Activated B cell treated with CpG ODN at 0.5 μM for 24 hours (primary cell): ENCODE measurements at regions not wholly inside any gene's neighbourhood (a gene's known extent, or its start where the extent isn't known, plus 50 kb on each side); places are given as distances from the start of the nearest gene placed in this dataset.

ENCODE experiments used
- ATAC-seq: fragments of 200-7000 bp; cut with Tn5 transposase; one replicate; pipeline ENCODE4 v1.10.0; 2021; ENCODE audit warnings: low read depth, mild to moderate bottlenecking, moderate library complexity
- CTCF ChIA-PET: fragments of 350-600 bp; sonication (Branson Sonifier 250); formaldehyde crosslinking; loops from one replicate; lab custom pipeline; 2021; ENCODE audit warnings: antibody characterized with exemption; lab: Charles Lee
- POLR2A ChIA-PET: fragments of 350-600 bp; sonication (Branson Sonifier 250); formaldehyde crosslinking; loops from one replicate; lab custom pipeline; 2021; ENCODE audit warnings: antibody characterized with exemption; lab: Charles Lee
- DNase-seq: peaks from one replicate; pipeline ENCODE4 v3.0.0; 2022
- H3K27ac Mint-ChIP-seq: one replicate; pipeline ENCODE4 v1.8.0; 2020; ENCODE audit warnings: mixed read lengths
- H3K27me3 Mint-ChIP-seq: one replicate; pipeline ENCODE4 v1.8.0; 2021; ENCODE audit warnings: mixed read lengths
- H3K36me3 Mint-ChIP-seq: one replicate; pipeline ENCODE4 v1.8.0; 2021; ENCODE audit warnings: low read depth, mixed read lengths
- H3K4me1 Mint-ChIP-seq: one replicate; pipeline ENCODE4 v1.8.0; 2021; ENCODE audit warnings: mixed read lengths
- H3K4me3 Mint-ChIP-seq: one replicate; pipeline ENCODE4 v1.8.0; 2020; ENCODE audit warnings: mild to moderate bottlenecking, mixed read lengths
- H3K9me3 Mint-ChIP-seq: one replicate; pipeline ENCODE4 v1.8.0; 2020; ENCODE audit warnings: mixed read lengths
- intact Hi-C: fragments of 100-400 bp; cut with micrococcal nuclease; formaldehyde crosslinking; loops from one replicate; pipeline ENCODE4 v1.15.1; 2024
- TF ChIP-seq, protein P1 (sequence below): fragments of 200-600 bp; IDR thresholded peaks from one replicate; pipeline ENCODE4 v1.8.0; 2022; ENCODE audit warnings: antibody characterized with exemption, mild to moderate bottlenecking

DNA sequence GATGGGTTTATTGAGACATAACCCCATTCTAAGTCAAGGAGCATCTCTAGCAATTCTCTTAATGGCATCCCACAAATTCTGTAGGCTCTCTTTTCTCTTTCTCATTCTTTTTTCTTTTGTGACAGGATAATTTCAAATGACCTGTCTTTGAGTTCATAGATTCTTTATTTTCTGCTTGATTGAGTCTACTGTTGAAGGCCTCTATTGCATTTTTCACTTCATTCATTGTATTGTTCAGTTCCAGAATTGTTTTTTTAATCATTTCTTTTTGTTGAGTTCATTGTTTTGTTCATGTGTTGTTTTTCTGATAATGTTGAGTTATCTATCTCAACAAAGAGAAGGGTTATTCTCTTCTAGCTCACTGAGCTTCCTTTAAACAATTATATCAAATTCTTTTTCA, 144.7 kb upstream of the IL12B start:
- TF ChIP-seq, protein P1, sequence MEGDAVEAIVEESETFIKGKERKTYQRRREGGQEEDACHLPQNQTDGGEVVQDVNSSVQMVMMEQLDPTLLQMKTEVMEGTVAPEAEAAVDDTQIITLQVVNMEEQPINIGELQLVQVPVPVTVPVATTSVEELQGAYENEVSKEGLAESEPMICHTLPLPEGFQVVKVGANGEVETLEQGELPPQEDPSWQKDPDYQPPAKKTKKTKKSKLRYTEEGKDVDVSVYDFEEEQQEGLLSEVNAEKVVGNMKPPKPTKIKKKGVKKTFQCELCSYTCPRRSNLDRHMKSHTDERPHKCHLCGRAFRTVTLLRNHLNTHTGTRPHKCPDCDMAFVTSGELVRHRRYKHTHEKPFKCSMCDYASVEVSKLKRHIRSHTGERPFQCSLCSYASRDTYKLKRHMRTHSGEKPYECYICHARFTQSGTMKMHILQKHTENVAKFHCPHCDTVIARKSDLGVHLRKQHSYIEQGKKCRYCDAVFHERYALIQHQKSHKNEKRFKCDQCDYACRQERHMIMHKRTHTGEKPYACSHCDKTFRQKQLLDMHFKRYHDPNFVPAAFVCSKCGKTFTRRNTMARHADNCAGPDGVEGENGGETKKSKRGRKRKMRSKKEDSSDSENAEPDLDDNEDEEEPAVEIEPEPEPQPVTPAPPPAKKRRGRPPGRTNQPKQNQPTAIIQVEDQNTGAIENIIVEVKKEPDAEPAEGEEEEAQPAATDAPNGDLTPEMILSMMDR, result no peak
- intact Hi-C loops, result no loop called here
- H3K27me3 Mint-ChIP-seq, result no peaks in the 10 kb centered on the region
- no peak for DNase-seq
- ATAC-seq, result no peak
- H3K9me3 Mint-ChIP-seq, result peaks cover 27% of the 10 kb centered on the region
- H3K27ac Mint-ChIP-seq, result no peak overlapping the region
- peaks cover 11% of the 10 kb centered on the region for H3K4me1 Mint-ChIP-seq
- no peak overlapping the region for H3K4me3 Mint-ChIP-seq
- ChIA-PET CTCF (no interaction called here), POLR2A (no interaction called here)
- H3K36me3 Mint-ChIP-seq, result peaks cover 11% of the 10 kb centered on the region

DNA sequence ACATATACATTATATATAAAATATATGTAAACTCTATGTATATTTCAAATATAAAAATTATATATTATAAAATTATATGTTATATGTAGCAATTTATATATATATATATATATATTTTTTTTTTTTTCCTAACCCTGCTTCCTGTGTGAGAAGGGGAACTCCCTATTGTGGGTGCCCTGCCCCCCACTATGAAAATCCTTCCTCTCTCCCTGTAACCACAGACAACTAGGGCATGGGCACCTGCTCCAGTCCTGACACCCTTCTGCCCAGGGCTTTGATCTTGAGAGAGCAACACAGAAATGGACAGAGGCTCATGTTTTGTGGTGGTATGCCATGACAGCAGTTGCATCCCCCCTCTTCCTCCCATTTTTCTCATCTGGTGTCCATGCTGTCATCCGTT, 148.7 kb upstream of the IL12B start:
- no peaks in the 10 kb centered on the region for H3K27me3 Mint-ChIP-seq
- H3K4me1 Mint-ChIP-seq, result peaks cover 11% of the 10 kb centered on the region
- no peak for DNase-seq
- peaks cover 27% of the 10 kb centered on the region for H3K9me3 Mint-ChIP-seq
- no peak overlapping the region for H3K4me3 Mint-ChIP-seq
- ATAC-seq, result no peak
- no peak overlapping the region for H3K27ac Mint-ChIP-seq
- intact Hi-C loops, result no loop called here
- TF ChIP-seq, protein P1, result no peak
- POLR2A ChIA-PET, result no interaction called here
- CTCF ChIA-PET, result no interaction called here
- H3K36me3 Mint-ChIP-seq, result peaks cover 11% of the 10 kb centered on the region

DNA sequence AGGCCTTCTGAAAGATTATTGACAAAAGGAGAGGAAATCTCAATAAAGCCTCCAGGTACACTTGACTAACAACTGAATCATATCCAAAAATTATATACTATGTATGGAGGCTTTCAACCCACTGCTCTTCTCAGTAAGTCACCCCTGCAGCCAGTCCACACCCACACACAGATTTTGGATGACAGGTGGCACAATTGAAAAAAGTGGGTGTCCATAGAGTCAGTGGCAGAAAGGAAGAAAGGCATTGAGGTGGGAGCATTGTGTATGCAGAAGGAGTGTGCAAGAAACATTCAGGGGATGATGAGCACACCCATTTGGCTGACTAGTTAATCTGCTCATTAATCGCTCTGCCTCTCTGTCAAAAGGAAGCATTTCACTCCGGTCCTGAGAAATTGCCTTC, 150.6 kb upstream of the IL12B start:
- CTCF ChIA-PET, result no interaction called here
- Mint-ChIP-seq H3K4me1 (peaks cover 11% of the 10 kb centered on the region), H3K36me3 (peaks cover 3% of the 10 kb centered on the region), H3K9me3 (peaks cover 13% of the 10 kb centered on the region), H3K27ac (no peak overlapping the region), H3K27me3 (no peaks in the 10 kb centered on the region), H3K4me3 (no peak overlapping the region)
- ATAC-seq (no peak), DNase-seq (no peak)
- POLR2A ChIA-PET, result no interaction called here
- TF ChIP-seq, protein P1, result no peak
- intact Hi-C loops, result loop anchor here (5.0 kb wide), 1 partner anchor 34 kb away; no protein-coding TSS in a partner anchor

DNA sequence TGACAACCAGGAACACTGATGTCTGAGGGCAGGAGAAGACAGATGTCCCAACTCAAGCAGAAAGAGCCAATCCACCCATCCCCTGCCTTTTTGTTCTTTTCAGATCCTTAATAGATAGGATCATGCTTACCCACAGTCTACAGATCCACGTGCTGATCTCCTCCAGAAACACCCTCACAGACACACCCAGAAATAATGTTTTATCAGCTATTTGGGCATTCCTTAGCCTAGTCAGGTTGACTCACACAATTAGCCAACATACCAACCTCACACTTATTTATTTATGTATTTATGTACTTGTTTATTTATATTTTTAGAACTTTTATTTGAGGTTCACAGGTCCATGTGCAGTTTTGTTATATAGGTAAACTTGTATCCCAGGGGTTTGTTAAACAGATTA, 151.5 kb upstream of the IL12B start:
- intact Hi-C loops, result loop anchor here (5.0 kb wide), 1 partner anchor 34 kb away; no protein-coding TSS in a partner anchor
- ATAC-seq, result no peak
- ChIA-PET CTCF (interaction anchor here (0.7 kb wide), 1 partner anchor 11 kb away, joined by 3 read pairs; no protein-coding TSS in a partner anchor), POLR2A (no interaction called here)
- DNase-seq, result no peak
- no peak overlapping the region for H3K27ac Mint-ChIP-seq
- H3K4me3 Mint-ChIP-seq, result no peak overlapping the region
- no peaks in the 10 kb centered on the region for H3K36me3 Mint-ChIP-seq
- TF ChIP-seq, protein P1, result no peak
- H3K27me3 Mint-ChIP-seq, result no peaks in the 10 kb centered on the region
- H3K4me1 Mint-ChIP-seq, result peaks cover 11% of the 10 kb centered on the region
- H3K9me3 Mint-ChIP-seq, result peaks cover 5% of the 10 kb centered on the region

DNA sequence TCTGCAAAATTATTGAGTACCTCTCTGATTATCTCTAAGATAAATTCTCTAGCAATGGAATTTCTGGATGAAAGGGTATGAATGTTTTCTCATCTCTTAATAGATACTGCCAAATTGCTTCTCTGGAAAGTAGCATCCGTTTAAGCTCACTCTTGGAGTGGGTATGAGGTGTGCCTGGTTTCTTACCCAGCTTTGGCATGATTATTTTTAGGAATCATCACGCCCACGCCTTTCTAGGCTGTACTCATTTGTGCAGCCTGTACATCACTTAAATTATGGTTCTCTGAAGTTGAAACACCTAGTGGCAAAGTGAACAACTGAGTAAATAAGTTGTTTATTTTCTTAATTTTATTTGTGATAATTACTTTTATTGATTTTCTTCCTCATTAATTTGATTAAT, 156.5 kb upstream of the IL12B start:
- ATAC-seq (no peak), DNase-seq (no peak)
- POLR2A ChIA-PET, result no interaction called here
- TF ChIP-seq, protein P1, result no peak
- Mint-ChIP-seq H3K27me3 (no peaks in the 10 kb centered on the region), H3K36me3 (no peaks in the 10 kb centered on the region), H3K27ac (no peak overlapping the region), H3K4me3 (no peak overlapping the region), H3K9me3 (no peaks in the 10 kb centered on the region), H3K4me1 (peaks cover 9% of the 10 kb centered on the region)
- intact Hi-C loops, result no loop called here
- CTCF ChIA-PET, result no interaction called here
